ENCODE measurements at regions not wholly inside any gene's neighbourhood (a gene's known extent, or its start where the extent isn't known, plus 50 kb on each side); places are given as distances from the start of the nearest gene placed in this dataset.
"Not testable (repeated sequence)": the region's sequence is repeated elsewhere in the genome, so short reads cannot be mapped to it uniquely, and the experiment has no call there.

DNA sequence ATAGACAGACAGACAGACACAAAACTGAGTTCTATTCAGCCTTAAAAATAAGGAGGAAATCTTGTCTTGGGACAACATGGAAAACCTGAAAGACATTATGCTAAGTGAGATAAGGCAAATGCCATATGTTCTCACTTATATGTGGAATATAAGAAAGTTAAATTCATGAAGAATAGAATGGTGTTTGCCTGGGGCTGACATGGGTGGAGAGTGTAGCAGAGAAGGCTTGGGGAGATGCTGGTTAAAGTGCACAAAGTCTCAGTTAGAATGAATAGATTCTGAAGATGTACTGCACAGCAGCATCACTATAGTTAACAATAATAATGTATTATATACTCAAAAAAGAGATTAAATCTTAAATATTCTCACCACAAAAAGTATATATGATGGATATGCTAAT is 355.5 kb downstream of the LRRIQ3 start:
- DNase-seq, result no peak

GRCh38 chr1:73839922-73840321 is 358.1 kb downstream of the LRRIQ3 start:
- no peak for DNase-seq

DNA sequence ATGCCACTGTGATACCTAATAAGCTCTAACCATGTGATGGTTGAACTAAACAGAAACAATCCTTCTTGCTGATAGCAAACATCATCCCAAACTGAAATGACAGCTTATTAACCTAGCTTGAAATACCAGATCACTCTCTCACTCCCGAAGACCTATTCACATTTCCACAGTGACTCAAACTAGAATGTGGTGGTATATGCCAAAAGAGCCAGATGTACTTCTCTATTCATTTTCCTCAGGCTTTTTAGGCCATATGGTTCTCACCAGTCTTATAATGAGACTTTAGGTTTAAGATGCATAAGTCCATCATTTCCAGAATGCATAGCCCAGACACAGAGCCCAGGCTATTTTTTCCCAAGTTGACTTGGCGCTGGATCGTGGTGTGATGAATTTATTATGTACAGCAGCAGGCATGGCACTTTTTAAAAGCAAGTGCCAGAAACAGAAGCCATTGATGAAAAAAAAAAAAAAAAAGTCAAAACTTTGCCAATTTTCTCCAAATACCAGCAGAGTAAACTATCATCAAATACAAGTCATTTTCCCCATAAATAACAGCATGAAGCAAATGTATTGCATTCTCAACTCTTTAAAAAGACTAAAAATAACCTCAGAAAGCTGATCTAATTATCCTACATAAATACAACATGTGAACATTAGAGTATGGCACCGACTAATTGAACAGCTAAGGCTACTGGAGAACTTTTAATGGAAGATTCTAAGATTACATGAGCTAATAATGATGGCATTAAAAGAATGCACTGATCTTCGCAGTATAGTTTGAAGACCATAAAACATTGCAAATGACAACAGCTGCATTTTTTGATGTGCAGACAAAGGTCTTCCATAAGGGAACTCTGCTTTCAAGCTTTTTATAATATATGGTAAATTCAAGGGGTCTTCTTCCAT is 365.4 kb downstream of the LRRIQ3 start:
- no peak for DNase-seq

DNA sequence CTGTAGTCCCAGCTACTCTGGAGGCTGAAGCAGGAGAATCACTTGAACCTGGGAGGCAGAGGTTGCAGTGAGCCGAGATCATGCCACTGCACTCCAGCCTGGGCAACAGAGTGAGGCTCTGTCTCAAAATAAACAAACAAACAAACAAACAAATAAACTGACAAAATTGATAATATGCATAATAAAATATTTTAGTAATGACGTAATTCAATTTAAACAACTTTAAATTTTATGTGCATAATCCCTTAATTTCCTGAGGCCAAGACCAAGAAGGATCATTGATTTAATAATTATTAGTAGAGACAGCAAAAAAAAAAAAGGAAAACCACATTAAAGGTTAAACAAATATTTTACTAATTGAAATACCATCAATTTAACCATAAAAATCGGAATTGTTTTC is 370.7 kb downstream of the LRRIQ3 start:
- not testable (repeated sequence) for DNase-seq

GRCh38 chr1:73824065-73824464 is 373.9 kb downstream of the LRRIQ3 start:
- no peak for DNase-seq

GRCh38 chr1:73821520-73821919 is 376.5 kb downstream of the LRRIQ3 start:
- DNase-seq, result no peak

GRCh38 chr1:73820843-73821242 is 377.1 kb downstream of the LRRIQ3 start:
- no peak for DNase-seq

DNA sequence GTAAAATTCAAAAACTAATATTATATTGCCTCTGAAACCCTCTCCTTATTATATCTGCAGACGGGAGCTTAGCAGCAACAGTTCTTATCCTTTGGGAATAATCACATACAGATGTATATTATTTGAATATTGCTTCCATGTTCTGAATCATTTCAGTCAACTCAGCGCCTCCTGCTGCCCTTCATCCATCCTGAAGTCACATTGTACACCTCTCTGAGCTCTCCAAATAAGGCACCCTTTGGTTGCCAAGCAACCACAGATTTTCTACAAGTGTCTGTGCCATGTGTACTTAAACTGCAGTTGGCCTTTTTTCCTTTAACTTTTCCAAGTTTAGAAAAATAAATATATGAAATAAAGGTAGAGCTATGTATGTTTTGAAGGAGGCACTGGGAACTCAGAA is 384.3 kb downstream of the LRRIQ3 start:
- DNase-seq, result no peak

DNA sequence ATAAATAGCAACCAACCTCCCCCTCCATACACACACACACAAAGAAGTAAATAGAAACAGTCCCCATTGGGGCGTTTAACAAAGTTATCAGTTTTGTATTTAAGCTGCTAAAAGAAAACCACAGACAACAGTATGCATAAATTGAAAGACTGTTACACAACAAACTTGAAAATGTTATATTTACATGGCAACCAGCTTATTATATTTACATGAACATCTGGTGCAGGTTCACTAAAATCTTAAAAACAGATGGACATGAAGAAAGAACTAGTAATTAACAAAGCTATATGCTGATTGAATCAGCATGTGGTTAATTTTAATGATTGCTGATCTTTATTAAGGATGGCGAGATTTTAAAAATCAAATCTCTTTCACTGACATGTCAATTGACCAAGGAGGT is 384.7 kb downstream of the LRRIQ3 start:
- DNase-seq, result no peak

DNA sequence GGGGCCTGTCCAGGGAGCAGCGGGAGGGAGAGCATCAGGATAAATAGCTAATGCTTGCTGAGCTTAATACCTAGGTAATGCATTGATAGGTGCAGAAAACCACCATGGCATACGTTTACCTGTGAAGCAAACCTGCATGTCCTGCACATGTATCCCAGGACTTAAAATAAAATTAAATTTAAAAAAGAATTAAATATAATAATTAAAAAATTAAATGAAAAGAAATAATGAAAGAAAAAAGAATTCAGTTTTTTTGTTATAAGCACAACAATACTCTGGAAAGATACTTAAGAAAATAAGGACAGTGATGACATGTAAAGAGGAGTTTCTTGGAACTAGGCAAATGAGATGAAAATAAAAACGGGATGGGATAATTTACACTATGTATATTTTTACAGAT is 386.2 kb downstream of the LRRIQ3 start:
- DNase-seq, result no peak

GRCh38 chr1:73804935-73805334 is 393.0 kb downstream of the LRRIQ3 start:
- no peak for DNase-seq

DNA sequence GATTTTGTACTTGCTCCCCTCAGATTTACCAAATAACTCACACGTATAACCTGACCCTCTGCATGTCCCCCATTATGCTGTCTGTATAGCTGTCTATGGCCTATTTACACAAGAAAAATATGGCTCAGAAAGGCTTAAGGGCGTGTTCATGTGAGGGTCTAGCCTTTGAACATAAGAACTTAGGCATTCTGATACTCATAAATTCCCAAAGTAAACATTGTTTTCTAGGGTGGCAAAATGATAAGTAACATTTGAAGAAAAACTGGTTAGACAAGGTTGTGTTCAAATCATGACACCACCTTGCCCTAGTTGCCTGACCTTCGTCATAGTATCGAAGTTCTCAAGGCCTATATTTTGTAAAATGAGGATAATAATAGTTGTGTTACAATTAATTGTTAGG is 394.6 kb downstream of the LRRIQ3 start:
- no peak for DNase-seq

- DNase-seq, result no peak
Observed at GRCh38 chr1:73801912-73802429, 396.0 kb downstream of the LRRIQ3 start.

- DNase-seq, result no peak
Observed at GRCh38 chr1:73800376-73800775, 397.6 kb downstream of the LRRIQ3 start.

DNA sequence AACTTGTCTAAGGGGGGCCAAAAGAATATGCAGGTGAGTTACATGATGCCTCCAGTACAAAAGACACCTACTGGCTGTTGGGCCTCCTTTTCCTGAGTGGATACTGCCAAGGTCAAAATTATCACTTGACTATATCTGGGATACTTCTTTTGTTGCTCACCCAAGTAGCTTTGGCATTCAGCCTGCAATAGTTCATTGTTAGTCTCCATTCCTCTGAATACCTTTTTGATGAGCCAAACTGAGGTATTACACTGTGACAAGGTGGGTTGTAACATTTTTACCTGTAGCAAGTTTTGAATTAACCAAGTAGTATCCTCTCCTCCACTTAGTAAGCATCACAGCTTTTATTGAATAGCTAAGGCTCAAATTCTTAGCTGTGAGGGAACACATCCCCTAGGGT is 408.0 kb downstream of the LRRIQ3 start:
- no peak for DNase-seq

DNA sequence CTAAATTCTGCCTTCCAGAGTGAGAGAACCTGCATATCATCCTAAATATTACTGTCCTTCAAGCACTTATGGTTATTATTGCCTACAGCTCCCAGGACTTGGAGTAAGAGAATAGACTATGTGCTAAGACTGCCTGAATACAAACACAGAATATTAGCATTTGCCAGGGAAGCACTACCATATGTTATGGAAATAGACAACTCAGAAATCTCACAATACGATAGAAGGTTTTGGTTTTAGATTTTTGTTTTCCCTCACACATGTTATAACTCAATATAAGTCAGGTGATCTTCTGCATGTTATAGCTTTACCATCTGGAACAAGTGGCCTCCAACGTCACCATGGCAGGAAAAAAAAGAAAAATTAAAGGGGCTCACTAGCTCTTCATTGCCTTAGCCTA is 413.9 kb downstream of the LRRIQ3 start:
- DNase-seq, result no peak

DNA sequence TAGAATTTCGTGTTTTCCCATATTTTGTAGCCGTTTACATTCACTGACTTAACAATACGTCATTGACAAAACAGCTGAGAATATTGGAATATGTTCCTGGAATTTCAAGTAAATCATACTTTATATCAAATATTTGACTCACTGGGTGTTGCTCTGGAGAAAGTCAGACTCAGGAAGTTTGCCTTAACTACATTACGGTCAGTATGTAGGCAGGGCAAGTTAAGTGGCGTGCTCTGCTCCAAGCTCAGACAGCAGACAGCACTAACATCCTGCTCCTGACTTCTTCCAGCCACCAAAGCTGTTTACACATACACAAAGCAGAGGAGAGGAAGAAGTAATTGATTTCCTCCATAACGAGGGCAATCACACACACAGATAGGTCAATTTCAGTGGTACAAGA is 414.6 kb downstream of the LRRIQ3 start:
- DNase-seq, result no peak

DNA sequence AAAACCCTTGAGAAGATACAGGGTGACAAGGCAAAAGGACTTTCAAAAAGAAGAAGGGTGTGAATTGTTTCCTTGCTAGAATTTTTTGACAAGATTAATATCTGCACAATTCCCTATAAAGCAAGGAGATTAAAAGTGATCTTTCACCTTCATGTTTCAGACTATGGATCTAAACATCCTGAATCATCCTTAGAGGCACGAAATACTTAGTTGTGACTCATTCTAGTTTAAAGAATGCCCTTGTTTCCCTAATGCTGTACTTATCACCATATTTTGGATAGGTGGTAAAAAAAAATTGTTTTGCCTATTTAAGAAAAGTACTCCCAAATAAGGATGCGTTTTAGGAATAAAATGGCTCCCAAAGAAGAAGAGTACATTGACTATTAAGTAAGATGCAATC is 415.1 kb downstream of the LRRIQ3 start:
- DNase-seq, result no peak

DNA sequence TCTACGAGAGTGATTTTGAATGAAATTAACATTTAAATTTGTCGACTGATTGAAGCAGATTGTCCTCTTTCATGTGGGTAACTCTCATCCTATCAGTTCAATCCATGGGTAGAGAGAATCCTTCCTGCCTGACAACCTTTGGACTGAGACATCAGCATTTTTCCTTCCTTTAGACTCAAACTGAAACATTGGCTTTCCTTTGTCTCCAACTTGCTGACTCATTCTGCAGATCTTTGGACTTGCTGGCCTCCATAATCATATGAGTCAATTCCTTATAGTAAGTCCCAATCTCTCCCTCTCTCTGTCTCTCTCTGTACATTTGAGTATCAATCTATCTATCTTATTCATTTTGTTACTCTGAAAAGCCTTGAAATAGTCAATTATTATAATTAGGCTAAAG is 416.7 kb downstream of the LRRIQ3 start:
- no peak for DNase-seq

GRCh38 chr1:73778471-73778870 is 419.5 kb downstream of the LRRIQ3 start:
- DNase-seq, result no peak

DNA sequence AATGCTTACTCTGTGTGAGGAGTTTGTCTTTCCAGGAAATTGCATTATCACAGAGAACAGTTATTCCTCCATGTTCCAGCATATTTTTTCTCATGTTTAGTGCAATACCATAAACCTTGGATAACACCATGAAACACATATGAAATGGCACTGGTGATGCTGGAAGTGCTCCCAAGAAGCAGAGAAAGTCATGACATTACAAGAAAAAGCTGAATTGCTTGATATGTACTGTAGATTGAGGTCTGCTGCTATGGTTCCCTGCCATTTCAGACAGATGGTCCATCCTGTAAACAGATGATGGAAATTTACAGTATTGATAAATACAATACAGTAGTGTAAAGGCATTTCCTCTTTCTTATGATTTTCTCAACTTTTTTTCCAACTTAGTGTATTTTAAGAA is 422.1 kb downstream of the LRRIQ3 start:
- no peak for DNase-seq

GRCh38 chr1:73772941-73773340 is 425.0 kb downstream of the LRRIQ3 start:
- no peak for DNase-seq

DNA sequence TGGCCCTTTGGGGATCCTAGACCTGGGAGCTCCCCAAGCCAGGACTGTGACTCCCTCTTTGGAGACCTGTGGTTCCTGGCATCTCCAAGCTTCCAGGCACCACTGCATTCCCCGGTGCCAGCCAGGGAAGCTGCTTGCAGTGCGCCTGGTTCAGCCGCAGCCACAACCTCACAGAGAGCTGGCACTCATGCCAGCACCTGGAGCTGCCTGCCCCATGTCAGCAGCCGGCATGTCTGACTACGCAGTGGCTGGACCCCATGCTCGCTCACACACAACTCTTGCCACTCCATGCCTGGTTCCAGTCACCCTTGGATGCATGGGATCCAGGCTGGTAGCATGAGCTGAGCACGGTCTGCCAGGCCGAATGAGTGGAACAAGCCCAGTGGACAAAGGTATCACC is 426.6 kb downstream of the LRRIQ3 start:
- no peak for DNase-seq

- DNase-seq, result no peak
Observed at GRCh38 chr1:73770109-73770905, 427.7 kb downstream of the LRRIQ3 start.
